ENCODE measurements at regions not wholly inside any gene's neighbourhood (a gene's known extent, or its start where the extent isn't known, plus 50 kb on each side); places are given as distances from the start of the nearest gene placed in this dataset.

DNA sequence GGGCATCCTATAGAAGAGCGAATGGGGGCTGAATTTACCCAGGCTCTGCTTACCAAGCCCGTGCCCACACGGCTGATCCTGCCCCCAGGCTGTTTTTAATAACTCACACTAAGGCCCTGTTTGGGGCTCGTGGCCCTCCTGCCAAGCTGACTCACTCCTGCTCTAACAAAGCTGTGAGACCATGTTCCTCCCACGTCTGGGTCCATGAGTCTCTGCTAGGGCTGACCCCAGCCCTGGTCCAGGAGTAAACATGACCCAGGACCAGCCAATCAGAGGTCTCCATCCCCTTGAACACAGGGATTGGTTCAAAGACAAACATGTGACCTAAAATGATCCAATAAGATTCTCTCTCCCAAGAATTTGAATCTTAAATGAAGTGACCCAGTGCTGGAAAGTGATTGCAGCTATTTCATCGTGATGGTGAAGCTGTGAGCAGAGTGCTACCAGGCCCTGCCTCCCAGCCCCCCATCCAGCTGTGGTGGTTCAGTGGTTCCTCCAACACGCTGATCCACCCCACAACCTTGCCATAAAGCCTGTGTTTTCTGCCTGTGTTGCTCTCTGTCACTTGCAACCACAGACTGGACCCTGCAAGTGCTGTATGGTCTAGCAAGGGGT is 57.2 kb downstream of the C16orf82 start:
- peak; percentile 57 for DNase-seq

DNA sequence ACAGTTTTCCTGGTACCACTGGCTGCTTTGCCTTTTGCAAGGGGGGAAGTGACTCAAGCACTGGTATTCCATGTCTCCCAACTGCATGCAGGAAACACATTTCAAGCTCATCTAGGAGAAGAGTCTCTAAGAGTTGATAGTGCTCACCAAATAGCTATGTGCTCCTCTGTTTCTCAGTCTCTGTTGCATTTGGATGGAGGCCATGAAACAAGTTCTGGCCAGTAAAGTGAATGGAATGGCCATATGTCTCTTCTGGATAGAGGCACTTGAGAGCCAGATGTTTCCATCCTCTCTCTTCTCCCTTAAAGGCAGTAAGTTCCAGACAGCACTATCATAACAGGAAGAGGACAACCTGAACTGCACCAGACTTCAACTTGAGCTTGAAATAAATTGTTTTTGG is 60.6 kb downstream of the C16orf82 start:
- DNase-seq, result no peak

DNA sequence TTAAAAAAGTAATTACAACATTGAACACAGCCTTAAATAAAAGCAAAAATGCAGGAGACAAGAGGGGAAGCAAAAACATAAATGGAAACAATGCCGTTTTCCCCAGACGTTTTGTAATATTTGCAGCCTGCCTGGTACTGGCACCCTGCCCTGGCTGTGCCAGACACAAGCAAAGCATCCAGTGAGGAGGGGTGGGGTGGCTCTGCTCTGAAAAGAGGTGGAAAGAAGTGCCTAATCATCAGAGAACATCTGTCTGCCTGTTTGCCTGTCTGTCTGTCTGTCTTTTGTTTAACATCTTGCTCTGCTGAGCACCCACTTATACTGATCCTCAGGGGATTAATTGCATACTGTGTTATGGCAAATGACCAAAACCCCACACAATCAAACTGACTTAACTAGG is 62.7 kb downstream of the C16orf82 start:
- no peak for DNase-seq

DNA sequence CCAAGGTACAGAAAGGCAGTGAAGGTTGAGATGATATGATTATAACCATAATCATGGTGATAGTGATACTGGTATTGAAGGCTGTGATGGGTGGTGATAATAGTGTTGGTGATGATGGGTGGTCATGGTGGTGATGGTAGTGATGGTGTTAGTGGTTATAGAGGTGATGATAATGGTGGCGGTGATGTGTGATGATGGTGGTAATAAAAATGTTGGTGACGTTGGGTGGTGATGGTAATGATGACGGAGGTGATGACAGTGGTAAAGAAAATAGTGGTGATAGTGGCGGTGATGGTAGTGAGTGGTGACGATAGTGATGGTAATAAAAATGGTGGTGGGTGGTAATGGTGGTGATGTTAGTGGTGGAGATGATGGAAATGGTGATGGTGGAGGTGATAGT is 65.1 kb upstream of the KDM8 start:
- no peak for DNase-seq

DNA sequence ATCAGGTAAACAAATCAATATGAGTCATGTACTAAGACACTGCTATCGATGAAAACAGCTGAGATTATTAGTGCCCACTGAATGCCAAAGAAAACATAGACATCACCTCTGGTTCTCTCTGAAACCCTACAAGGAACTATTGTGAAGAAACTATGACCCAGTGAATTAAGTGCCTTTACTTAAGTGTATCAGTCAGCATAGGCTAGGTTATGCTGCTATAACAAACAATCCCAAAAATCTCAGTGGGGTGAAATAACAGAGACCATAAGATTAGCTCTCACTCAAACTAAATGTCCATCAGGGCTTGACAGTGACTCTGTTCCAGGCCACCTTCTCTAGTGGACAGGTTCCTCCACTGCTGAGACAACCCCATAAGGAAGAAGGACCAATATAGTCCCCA is 57.7 kb upstream of the KDM8 start:
- DNase-seq, result no peak

DNA sequence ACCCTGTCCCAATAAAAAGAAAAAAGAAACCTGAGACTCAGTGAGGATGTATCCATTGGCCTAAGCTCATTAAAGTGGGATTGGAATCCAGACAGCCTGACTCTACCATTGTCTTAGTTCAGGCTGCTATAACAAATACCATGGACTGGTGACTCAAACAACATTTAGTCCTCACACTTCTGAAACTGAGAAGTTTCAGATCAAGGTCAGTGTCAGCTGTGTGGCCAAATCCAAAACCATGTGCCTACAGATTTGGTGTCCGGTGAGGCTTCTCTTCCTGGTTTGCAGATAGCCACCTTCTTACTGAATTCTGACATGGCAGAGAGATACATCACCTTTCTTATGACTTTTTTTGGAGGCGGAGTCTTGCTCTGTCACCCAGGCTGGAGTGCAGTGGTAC is 53.3 kb upstream of the KDM8 start:
- no peak for DNase-seq

DNA sequence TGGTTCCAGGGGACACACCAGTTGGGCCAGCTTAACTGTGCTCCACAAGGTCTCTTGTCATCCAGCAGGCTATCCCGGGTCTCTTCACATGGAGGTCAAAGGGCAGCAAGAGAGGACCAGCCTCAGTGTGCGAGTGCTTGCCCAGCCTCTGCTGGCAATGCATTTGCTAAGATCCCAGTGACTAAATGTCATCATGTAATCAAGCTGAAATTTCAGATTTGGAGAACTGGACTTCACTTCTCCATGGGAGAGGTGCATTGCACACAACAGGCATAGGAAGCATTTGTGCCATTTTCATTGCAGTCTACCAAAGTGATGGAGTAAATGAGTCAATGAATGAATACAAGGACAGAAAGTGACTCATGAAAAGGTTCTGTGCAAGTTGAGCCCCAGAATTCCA is 51.2 kb upstream of the KDM8 start:
- DNase-seq, result no peak

DNA sequence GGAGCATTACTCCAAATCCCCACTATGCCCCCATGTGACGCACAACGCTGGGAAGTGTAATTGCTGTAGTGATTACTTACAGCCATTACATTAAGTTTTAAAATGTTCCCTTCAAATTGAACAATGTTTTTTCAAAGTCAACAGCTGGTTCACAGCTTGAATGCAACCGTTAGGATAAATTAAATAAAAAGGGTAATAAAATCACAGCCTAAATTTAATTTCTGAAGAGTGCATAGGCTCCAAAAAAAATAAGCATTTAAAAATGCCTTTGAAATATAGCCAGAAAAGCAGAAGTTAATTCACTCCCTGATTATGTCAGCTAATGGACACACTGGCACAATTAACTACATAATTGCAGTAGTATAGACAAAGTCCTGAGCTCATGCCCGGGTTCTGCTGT is 50.5 kb upstream of the KDM8 start:
- no peak for DNase-seq
